GM21423 (cell line): ENCODE measurements at regions not wholly inside any gene's neighbourhood (a gene's known extent, or its start where the extent isn't known, plus 50 kb on each side); places are given as distances from the start of the nearest gene placed in this dataset.
"Not testable (repeated sequence)": the region's sequence is repeated elsewhere in the genome, so short reads cannot be mapped to it uniquely, and the experiment has no call there.

ENCODE experiments used
- ATAC-seq: cut with Tn5 transposase; IDR thresholded peaks from one replicate; pipeline ENCODE4 v1.9.1; 2021; ENCODE audit warnings: mild to moderate bottlenecking, moderate library complexity; ENCODE audit not compliant: unreplicated experiment

GRCh38 chr4:188372058-188372457 lies 232.8 kb downstream of the TRIML1 start:
- no peak for ATAC-seq

- no peak for ATAC-seq
These were observed 233.6 kb downstream of the TRIML1 start for GRCh38 chr4:188372829-188373228.

- no peak for ATAC-seq
These were observed 235.6 kb downstream of the TRIML1 start for GRCh38 chr4:188374871-188375270.

DNA sequence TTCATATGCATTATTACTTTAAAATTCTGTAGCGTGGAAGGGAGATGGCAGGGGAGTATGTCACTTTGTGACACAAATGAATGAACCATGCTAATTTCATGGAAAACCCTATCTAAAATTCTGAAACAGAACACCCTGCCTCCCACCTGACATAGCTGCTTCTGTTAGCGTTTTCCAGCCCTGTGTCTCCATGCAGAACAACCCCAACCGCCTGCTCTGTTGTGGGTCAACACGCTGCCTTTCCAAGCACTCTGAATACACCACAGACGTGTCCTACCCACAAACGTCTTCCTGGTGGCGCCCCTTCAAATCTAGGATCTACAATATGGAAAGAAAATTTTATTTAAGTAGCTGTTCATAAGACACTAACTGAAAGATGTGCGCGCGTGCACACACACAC lies 238.6 kb downstream of the TRIML1 start:
- no peak for ATAC-seq

GRCh38 chr4:188383180-188383579 lies 243.9 kb downstream of the TRIML1 start:
- no peak for ATAC-seq

DNA sequence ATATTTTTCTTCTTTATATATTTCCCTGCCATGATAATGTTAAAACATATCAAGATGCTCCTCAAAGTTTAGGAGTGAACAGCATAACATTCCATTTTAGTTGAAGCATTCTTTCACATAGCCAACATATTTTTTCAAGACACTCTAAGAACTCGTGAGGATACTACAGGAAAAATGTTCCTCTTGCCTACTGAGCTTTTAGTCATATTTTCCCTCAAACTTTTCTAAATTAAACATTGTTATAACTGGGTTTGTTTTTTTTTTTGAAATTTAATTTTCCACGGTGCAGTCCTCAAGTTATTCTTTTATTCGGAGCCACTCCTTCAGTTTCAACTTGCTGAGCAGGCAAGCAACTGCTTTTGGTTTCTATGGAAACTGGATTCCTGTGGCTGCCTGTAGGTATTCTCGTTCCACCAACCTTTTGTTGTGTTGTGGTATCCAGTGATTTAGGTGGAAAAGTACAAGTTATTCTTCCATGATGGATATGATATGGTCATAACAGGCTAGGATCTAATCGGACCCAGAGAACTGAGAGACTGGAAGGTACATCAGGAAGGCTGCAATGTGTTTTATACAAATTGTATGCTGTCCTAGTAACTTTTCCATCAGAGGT lies 248.0 kb downstream of the TRIML1 start:
- no peak for ATAC-seq

DNA sequence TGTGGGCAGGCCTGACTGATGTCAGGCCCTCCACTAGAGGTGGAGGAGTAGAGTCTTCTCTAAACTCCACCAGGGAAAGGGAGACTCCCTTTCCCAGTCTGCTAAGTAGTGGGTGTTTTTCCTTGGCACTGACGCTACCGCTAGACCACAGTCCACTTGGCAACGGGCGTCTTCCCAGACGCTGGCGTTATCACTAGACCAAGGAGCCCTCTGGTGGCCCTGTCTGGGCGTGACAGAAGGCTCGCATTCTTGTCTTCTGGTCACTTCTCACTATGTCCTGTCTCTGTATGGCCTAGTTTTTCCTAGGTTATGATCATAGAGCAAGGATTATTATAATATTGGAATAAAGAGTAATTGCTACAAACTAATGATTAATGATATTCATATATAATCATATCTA lies 252.1 kb downstream of the TRIML1 start:
- ATAC-seq: not testable (repeated sequence)

GRCh38 chr4:188396037-188396436 lies 256.8 kb downstream of the TRIML1 start:
- ATAC-seq: no peak

GRCh38 chr4:188399834-188400233 lies 260.6 kb downstream of the TRIML1 start:
- ATAC-seq: no peak

DNA sequence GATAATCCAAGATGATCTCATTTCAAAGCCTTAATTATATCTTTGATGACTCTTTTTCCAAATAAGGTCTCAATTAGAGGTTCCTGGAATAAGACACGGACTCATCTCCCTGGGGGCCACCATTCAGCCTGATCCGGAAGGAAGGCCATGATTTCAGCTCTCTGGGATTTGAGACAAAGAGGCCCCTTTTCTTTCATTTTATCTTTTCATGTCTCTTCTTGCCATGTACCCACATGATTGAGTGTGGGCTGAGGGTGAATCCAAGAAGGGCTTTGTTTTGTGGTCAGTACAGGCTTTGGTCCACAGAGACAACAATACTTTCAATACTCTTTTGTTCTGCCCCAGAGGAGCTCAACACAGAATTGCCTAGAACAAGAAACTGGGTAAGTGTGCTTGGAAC lies 261.2 kb downstream of the TRIML1 start:
- no peak for ATAC-seq

DNA sequence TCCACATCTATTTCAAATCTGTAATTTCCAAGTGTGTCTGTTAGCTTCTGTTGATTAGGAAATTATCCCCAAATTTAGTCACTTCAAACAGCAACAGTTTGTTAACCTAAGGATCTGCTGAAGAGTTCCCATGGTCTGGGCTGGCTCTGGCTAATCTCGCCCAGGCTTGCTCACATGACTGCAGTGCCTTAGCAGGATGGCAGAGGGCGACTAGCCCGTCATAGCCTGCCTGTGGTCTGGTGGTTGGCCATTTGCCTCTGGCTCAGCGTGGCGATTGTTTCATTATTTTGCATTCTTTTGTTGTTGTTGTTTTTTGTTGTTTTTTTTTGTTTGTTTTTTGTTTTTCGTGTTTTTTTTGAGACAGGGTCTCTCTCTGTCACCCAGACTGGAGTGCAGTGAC lies 264.0 kb downstream of the TRIML1 start:
- ATAC-seq: no peak

GRCh38 chr4:188405071-188405835 lies 266.0 kb downstream of the TRIML1 start:
- ATAC-seq: not testable (repeated sequence)

- ATAC-seq: no peak
These were observed 269.2 kb downstream of the TRIML1 start for GRCh38 chr4:188408244-188409030.

- ATAC-seq: no peak
These were observed 270.6 kb downstream of the TRIML1 start for GRCh38 chr4:188409851-188410250.

DNA sequence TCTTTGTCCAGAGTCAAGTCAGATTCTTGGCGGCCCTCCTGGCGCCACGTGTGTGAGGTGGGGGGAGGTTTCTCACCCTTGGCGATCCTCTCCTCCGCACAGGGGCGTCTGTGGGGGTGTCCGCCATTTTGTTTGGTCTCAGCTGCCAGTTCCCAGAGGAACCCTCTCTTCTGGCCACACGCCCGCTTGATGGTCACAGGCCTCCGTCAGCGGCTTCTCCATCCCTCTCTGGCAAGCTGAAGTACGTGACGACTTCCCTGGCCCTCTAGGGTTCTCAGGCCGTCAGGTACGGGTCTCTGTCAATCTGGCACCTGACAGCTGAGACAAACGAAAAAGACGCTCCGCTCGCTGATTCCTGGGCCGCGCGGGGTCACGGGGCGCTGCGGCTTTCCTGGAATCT lies 272.6 kb downstream of the TRIML1 start:
- no peak for ATAC-seq

GRCh38 chr4:188412499-188412898 lies 273.3 kb downstream of the TRIML1 start:
- ATAC-seq: no peak

GRCh38 chr4:188414441-188414840 lies 275.2 kb downstream of the TRIML1 start:
- no peak for ATAC-seq

GRCh38 chr4:188417181-188417580 lies 277.9 kb downstream of the TRIML1 start:
- no peak for ATAC-seq

- ATAC-seq: no peak
These were observed 283.8 kb downstream of the TRIML1 start for GRCh38 chr4:188423039-188423438.

DNA sequence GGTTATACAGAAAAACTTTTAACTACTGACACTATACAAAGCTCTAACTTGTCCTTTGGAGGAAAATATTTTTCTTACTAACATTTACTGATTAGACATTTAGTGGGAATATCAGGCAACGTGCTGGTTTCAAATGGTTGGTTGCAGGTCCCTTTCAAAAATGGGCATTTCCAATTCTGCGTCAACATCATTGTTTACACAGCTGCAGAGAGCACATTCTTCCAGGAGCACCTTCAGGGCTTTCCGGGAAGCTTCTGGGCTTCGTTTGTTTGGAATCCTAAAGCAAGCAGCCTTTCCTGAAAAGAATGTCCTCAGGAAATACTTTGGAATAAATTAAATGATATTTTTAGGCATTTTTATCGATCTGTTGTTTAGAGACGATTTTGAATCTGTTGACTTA lies 289.7 kb downstream of the TRIML1 start:
- no peak for ATAC-seq

DNA sequence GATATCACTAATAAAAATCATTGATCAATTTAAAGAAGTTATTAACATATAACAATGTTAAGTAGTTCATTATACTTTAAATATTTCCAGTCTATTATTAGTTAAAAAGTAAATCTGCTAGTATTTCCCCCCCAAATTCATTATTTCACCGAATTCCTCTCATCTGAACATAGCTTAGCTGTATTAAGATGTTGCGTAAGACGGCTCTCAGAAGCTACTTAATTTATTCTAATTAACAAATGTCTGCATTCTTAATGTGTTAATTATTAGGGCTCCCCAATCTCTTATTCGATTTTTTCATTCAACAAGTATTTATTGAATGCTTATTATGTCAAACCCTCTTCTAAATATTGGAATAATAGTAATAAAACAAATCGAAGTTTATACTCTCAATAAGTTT lies 290.7 kb downstream of the TRIML1 start:
- no peak for ATAC-seq

- no peak for ATAC-seq
These were observed 291.1 kb downstream of the TRIML1 start for GRCh38 chr4:188430384-188430783.
